Activated CD4-positive, alpha-beta memory T cell treated with anti-CD3 and anti-CD28 coated beads for 36 hours (primary cell): ENCODE measurements at regions not wholly inside any gene's neighbourhood (a gene's known extent, or its start where the extent isn't known, plus 50 kb on each side); places are given as distances from the start of the nearest gene placed in this dataset.

Experiments used
- CTCF ChIA-PET: fragments of 350-600 bp; sonication (Branson Sonifier 250); formaldehyde crosslinking; loops from one replicate; lab custom pipeline; 2021; ENCODE audit warnings: antibody characterized with exemption, inconsistent platforms; lab: Charles Lee
- POLR2A ChIA-PET: fragments of 350-600 bp; sonication (Branson Sonifier 250); formaldehyde crosslinking; loops from one replicate; lab custom pipeline; 2021; ENCODE audit warnings: antibody characterized with exemption; lab: Charles Lee
- DNase-seq: peaks from one replicate; pipeline ENCODE4 v3.0.0-alpha.2; 2020
- H3K27ac Mint-ChIP-seq: one replicate; pipeline ENCODE4 v1.8.0; 2021; ENCODE audit warnings: mixed read lengths
- H3K27me3 Mint-ChIP-seq: one replicate; pipeline ENCODE4 v1.8.0; 2021; ENCODE audit warnings: mixed read lengths
- H3K36me3 Mint-ChIP-seq: one replicate; pipeline ENCODE4 v1.8.0; 2021; ENCODE audit warnings: mixed read lengths
- H3K4me1 Mint-ChIP-seq: one replicate; pipeline ENCODE4 v1.8.0; 2021; ENCODE audit warnings: low read depth, mixed read lengths
- H3K4me3 Mint-ChIP-seq: one replicate; pipeline ENCODE4 v1.8.0; 2021; ENCODE audit warnings: mild to moderate bottlenecking, mixed read lengths
- H3K9me3 Mint-ChIP-seq: one replicate; pipeline ENCODE4 v1.8.0; 2021; ENCODE audit warnings: mixed read lengths
- intact Hi-C: fragments of 100-400 bp; cut with micrococcal nuclease; formaldehyde crosslinking; loops from one replicate; pipeline ENCODE4 v1.15.1; 2023

DNA sequence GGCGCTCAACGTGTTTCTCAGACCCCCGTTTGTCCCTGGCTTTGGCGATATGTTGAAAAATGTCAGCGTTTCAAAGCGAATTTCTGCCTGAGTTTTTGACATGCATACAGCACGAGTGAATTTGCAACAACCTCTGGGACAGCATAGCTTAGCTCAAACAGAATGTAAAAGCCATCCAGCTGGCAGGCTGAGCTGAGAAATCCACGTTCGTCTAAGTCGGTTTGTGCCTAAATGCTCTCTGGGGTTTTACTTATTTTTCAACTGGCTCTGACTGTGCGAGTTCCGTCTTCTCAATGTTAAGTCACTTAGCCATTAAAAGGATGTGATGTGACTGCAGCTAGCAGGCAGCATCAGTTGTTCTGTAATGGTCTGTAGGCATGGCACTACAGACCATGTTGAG is 243.5 kb upstream of the SLCO3A1 start:
- ChIA-PET POLR2A (no interaction called here), CTCF (no interaction called here)
- no peaks in the 10 kb centered on the region for H3K4me1 Mint-ChIP-seq
- DNase-seq: no peak
- H3K9me3 Mint-ChIP-seq: no peaks in the 10 kb centered on the region
- H3K36me3 Mint-ChIP-seq: no peaks in the 10 kb centered on the region
- H3K27me3 Mint-ChIP-seq: peaks cover 2% of the 10 kb centered on the region
- H3K27ac Mint-ChIP-seq: no peak overlapping the region
- intact Hi-C loops: no loop called here
- H3K4me3 Mint-ChIP-seq: no peak overlapping the region

DNA sequence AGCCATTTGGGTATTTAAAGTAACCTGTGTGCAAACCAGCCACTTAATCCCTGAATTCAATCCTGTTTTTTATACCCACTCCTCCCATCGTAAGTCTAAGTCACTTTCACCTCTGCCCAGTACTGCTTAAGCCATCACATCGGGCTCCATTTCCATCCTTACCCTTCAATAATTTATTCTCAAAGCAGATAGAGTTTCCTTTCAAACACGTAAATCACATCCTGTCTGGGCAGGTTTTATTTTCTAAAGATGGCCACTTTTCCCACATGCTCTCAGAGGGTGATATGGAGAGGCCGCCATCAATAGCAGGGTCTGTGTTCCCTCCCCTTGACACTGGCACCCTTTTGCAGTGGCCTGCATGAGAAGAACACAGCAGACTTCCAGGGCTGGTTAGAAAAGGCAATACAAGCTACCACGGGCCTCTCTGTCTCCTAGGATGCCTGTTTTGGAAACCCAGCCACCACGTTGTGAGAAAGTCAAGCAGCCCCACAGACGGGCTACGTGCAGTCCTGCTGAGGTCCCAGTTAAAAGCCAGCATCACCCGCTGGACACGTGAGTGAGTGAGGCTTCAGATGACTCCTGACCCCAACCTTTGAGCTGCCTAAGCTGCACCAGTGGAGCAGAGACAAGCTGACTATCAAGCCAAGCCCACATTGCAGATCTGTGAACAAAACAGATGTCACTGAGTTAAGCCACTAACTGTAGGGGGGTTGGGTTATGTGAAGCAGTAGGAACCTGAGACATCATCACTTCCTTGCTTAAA is 241.8 kb upstream of the SLCO3A1 start:
- Mint-ChIP-seq H3K4me1 (no peaks in the 10 kb centered on the region), H3K36me3 (no peaks in the 10 kb centered on the region), H3K27ac (no peak overlapping the region), H3K27me3 (peaks cover 4% of the 10 kb centered on the region), H3K9me3 (peaks cover 3% of the 10 kb centered on the region), H3K4me3 (no peak overlapping the region)
- POLR2A ChIA-PET: no interaction called here
- no peak for DNase-seq
- intact Hi-C loops: no loop called here
- CTCF ChIA-PET: no interaction called here

DNA sequence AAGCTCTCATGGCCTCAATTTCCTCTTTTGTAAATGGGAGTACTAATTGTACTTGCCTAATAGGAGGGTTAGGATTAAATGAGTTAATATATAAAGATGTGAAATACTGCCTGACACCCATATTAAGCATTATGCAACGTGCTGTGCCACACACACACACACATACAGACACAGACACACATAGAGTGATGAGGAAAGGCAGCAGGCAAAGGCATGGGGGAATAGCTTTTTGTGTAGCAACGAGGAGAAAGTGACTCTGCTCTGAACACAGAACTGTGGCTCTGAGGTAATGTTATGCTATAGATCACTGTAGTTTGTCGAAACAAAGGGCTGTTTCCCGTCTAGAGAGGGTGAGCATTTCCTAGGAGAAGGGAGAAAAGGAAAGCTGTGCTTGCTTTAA is 233.3 kb upstream of the SLCO3A1 start:
- intact Hi-C loops: no loop called here
- ChIA-PET CTCF (no interaction called here), POLR2A (interaction anchor here (0.7 kb wide), 1 partner anchor 59 kb away, joined by 3 read pairs; no protein-coding TSS in a partner anchor)
- Mint-ChIP-seq H3K4me1 (no peaks in the 10 kb centered on the region), H3K9me3 (peaks cover 13% of the 10 kb centered on the region), H3K4me3 (no peak overlapping the region), H3K27me3 (peaks cover 2% of the 10 kb centered on the region), H3K36me3 (no peaks in the 10 kb centered on the region), H3K27ac (no peak overlapping the region)
- DNase-seq: no peak

DNA sequence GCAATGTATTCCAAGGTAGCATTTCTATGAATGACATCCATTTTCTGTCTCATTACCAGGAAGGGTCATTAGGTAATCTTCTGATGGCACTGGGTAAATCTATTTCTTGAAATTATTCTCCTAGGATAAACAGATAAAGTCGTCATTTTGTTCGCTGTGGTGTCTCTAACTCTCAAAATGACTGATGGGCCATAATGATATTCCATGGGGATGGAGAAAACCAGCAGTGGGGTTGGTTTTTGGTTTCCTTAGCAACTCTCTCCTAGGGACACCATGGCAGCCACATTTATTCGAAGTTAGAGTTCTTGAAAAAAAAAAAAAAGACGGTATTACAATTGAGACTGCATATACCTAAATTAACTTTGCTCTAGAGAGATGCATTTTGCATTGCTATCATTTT is 231.3 kb upstream of the SLCO3A1 start:
- POLR2A ChIA-PET: no interaction called here
- intact Hi-C loops: no loop called here
- no peaks in the 10 kb centered on the region for H3K4me1 Mint-ChIP-seq
- DNase-seq: no peak
- H3K27ac Mint-ChIP-seq: no peak overlapping the region
- CTCF ChIA-PET: no interaction called here
- H3K9me3 Mint-ChIP-seq: peaks cover 9% of the 10 kb centered on the region
- H3K4me3 Mint-ChIP-seq: no peak overlapping the region
- no peaks in the 10 kb centered on the region for H3K27me3 Mint-ChIP-seq
- no peaks in the 10 kb centered on the region for H3K36me3 Mint-ChIP-seq

DNA sequence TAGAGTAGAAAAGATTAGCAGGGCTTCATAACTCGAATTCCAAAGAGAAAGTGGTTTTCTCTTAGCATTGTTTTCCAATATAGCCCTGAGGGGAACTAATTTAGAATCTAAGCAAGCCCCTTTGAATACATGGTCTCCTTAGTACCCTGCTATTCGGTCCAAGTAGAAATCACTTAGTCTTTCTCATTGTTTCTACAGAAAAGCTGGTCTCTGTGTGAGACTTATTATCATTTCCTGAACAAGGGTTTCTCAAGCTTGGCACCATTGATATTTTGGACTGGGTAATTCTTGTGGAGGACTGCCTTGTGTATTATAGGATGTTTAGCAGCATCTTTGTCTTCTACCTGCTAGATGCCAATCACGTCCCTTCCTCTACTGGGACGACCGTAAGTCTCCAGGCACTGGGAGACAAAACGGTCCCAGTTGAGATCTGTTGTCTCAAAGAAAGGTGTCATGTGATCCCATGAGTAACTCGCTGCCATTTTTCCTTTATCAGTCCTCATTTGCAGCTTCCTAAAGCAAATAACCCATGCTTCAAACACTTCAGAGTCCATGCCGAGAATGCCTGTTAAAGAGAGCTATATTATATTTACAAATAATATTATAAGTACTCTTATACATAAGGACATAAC is 230.7 kb upstream of the SLCO3A1 start:
- intact Hi-C loops: no loop called here
- H3K36me3 Mint-ChIP-seq: no peaks in the 10 kb centered on the region
- POLR2A ChIA-PET: no interaction called here

DNA sequence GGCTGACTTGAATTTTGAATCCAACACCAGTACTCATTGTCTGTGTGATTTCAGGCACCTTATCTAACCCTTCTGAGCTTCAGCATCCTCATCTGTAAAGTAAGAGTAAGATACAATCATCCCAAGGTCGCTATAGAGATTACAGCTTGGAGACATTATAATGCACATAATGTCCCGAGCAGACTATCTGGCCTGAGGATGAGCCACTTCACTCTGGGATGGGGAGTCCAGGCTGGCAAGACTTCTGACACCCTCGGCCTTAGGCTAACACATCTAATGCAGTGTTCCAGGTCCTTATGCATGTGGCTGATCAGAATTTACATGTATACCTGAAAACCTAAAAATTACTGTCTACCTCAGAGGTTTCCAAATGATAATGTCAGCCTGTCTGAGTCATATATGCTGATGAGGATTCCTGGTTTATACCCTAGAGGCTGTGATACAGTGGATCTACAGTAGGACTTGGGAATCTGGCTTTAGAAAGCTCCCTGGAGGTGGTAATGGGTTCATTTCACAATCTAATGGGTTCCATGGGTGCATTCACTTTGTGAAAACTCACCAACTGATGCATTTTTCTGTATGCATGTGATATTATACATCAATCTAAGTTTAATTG is 229.0 kb upstream of the SLCO3A1 start:
- intact Hi-C loops: no loop called here
- Mint-ChIP-seq H3K36me3 (no peaks in the 10 kb centered on the region), H3K27ac (no peak overlapping the region), H3K4me3 (no peak overlapping the region), H3K4me1 (no peaks in the 10 kb centered on the region), H3K9me3 (no peaks in the 10 kb centered on the region), H3K27me3 (no peaks in the 10 kb centered on the region)
- ChIA-PET CTCF (no interaction called here), POLR2A (no interaction called here)
- DNase-seq: no peak

More for the DNA sequence above, 230.7 kb upstream of the SLCO3A1 start:
- DNase-seq: no peak
- H3K27me3 Mint-ChIP-seq: no peaks in the 10 kb centered on the region
- H3K4me1 Mint-ChIP-seq: no peaks in the 10 kb centered on the region
- peaks cover 9% of the 10 kb centered on the region for H3K9me3 Mint-ChIP-seq
- H3K4me3 Mint-ChIP-seq: no peak overlapping the region
- CTCF ChIA-PET: no interaction called here
- no peak overlapping the region for H3K27ac Mint-ChIP-seq

DNA sequence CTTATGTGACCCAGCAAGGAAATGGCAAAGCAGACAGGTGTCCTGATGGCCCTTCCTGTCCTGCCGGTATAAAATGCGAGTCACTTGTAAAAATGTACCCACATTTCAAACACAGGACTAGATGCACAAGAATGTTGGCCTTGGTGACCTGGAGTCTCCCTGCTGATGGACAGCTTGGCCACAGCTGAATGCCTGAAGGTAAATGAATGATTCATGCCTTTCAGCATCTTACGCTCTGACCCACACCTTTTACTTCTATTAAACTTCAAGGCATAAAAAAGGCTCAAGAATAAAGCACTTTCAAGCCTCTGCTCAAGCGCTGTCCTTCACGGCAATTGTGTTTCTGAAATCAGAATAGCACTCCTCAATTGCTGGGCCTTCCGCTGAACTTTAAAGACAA is 228.0 kb upstream of the SLCO3A1 start:
- Mint-ChIP-seq H3K4me1 (no peaks in the 10 kb centered on the region), H3K27ac (no peak overlapping the region), H3K27me3 (no peaks in the 10 kb centered on the region), H3K36me3 (no peaks in the 10 kb centered on the region), H3K9me3 (no peaks in the 10 kb centered on the region), H3K4me3 (no peak overlapping the region)
- no peak for DNase-seq
- intact Hi-C loops: no loop called here
- POLR2A ChIA-PET: no interaction called here
- CTCF ChIA-PET: no interaction called here

DNA sequence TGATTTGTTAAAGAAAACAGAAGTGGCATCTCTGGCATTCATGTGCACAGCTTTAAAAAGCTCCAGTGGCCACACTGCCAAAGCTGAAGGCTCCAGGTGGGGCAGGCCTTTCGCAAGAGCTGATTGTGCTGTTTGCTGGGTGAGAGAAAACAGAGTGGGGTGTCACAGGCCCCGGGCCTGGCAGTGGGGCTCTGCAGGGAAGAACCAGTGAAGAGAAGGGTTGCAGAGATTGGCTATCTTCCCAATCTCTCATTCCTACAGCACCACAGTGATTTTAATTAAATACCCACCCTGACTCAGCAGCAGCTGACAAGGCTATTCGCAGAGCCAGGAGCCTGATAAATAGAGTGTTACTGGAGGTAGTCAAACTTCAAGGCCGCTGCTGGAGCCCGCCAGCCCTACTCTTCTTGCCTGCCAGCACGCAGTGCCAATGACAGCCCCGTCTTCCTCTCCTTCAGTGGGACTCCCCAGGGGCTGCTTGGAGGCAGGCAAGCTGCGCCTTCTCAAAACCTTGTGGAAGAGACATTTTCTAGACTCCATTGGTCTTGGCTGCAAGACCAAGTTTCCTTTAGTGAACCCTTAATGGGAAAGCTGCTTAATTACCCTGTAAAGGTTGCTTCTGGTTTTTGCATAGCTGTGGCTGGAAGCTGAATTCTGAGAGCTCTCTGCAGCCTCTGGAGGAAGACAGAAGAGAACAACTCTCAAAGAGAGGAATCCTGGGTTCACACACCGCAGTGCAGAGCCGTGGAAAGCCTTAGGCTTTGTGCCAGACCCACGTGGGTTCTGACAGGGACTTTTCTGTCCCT is 225.8 kb upstream of the SLCO3A1 start:
- Mint-ChIP-seq H3K27me3 (no peaks in the 10 kb centered on the region), H3K27ac (no peak overlapping the region), H3K4me1 (no peaks in the 10 kb centered on the region), H3K9me3 (no peaks in the 10 kb centered on the region), H3K4me3 (no peak overlapping the region), H3K36me3 (no peaks in the 10 kb centered on the region)
- intact Hi-C loops: no loop called here
- DNase-seq: no peak
- ChIA-PET CTCF (interaction anchor here (1.0 kb wide), 1 partner anchor 78 kb away, joined by 3 read pairs; no protein-coding TSS in a partner anchor), POLR2A (no interaction called here)

DNA sequence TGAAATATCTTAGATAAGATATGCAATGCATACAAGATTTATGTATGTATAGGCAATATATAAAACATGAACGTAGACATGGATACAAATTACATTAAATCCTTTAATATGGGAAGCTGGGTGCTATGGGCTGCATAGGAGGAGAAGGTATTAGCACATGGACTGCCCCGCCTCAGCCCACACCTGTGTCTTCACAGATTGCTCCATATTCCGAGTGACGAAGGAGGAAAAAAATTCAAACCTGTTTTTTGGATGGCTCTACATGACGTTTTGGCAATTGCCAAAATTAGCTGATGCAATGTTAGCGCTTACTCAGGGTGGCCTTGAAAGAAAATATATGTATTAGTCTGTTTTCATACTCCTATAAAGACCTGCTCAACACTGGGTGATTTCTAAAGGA is 223.4 kb upstream of the SLCO3A1 start:
- ChIA-PET POLR2A (no interaction called here), CTCF (no interaction called here)
- no peaks in the 10 kb centered on the region for H3K4me1 Mint-ChIP-seq
- intact Hi-C loops: no loop called here
- H3K36me3 Mint-ChIP-seq: no peaks in the 10 kb centered on the region
- H3K4me3 Mint-ChIP-seq: no peak overlapping the region
- H3K27me3 Mint-ChIP-seq: no peaks in the 10 kb centered on the region
- no peak overlapping the region for H3K27ac Mint-ChIP-seq
- no peak for DNase-seq
- H3K9me3 Mint-ChIP-seq: no peaks in the 10 kb centered on the region

DNA sequence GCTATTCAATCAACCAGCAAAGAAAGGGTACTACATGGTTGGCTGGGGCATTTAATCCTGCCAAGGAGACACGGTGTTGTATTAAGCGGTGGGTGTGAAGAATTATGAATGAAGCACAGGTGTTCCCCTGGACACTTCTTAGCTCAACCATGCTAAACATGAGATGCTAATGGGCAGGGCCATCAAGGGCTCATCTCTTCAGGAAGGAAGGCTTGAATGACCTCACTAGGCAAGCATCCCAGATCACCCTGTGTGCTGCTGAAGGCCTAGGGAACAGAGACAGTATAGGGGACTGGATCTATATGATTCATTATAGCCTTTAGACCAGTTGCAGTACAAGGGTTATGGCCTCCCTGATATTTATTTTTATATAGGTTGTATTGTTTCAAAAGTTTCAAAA is 221.3 kb upstream of the SLCO3A1 start:
- no peaks in the 10 kb centered on the region for H3K36me3 Mint-ChIP-seq
- DNase-seq: no peak
- no peak overlapping the region for H3K27ac Mint-ChIP-seq
- ChIA-PET POLR2A (no interaction called here), CTCF (no interaction called here)
- no peaks in the 10 kb centered on the region for H3K27me3 Mint-ChIP-seq
- H3K9me3 Mint-ChIP-seq: no peaks in the 10 kb centered on the region
- no peaks in the 10 kb centered on the region for H3K4me1 Mint-ChIP-seq
- H3K4me3 Mint-ChIP-seq: no peak overlapping the region
- intact Hi-C loops: no loop called here

DNA sequence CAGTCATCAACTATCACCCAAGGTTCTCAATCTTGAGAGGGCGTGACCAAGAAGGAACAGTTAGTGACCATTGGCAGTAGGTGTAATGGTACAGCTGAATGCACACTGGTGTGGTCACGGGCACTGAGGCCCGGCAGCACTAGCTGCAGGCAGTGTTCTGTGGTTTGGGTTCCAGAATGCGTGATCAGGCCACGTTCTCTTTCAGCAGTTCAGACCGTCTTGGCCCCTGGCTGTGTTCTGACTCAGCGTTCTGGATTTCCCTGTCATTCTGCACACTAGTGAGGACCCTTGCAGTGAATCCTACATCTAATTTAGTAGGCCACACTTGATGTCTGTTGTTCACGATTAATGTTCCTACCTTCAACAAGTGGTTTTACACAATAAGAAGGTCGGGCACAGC is 220.5 kb upstream of the SLCO3A1 start:
- Mint-ChIP-seq H3K27ac (no peak overlapping the region), H3K4me3 (no peak overlapping the region), H3K27me3 (peaks cover 4% of the 10 kb centered on the region), H3K4me1 (no peaks in the 10 kb centered on the region), H3K36me3 (no peaks in the 10 kb centered on the region), H3K9me3 (peaks cover 4% of the 10 kb centered on the region)
- intact Hi-C loops: no loop called here
- CTCF ChIA-PET: interaction anchor here (0.9 kb wide), 1 partner anchor 73 kb away, joined by 3 read pairs; no protein-coding TSS in a partner anchor
- POLR2A ChIA-PET: no interaction called here
- no peak for DNase-seq

DNA sequence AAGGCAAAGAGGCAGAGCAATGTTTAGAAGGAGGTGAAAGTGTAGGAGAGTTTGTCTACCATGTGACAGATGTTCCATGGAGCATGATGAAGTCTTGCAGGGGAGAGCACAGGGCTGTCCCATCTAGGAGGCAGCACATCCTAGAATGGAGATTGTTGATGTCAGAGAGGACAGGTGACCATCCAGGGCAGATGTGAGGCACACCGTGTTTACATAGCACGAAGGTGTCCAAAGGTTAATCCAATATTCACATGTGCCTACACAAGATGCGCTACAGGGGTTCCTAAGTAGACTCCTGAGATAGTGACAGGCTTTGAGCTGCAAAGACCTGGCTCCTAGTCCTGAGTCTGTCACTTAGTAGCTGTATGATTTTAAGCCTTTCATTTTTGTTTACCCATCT is 219.3 kb upstream of the SLCO3A1 start:
- H3K27ac Mint-ChIP-seq: no peak overlapping the region
- H3K9me3 Mint-ChIP-seq: peaks cover 4% of the 10 kb centered on the region
- no peaks in the 10 kb centered on the region for H3K36me3 Mint-ChIP-seq
- DNase-seq: no peak
- intact Hi-C loops: no loop called here
- CTCF ChIA-PET: no interaction called here
- H3K4me3 Mint-ChIP-seq: no peak overlapping the region
- H3K27me3 Mint-ChIP-seq: peaks cover 4% of the 10 kb centered on the region
- H3K4me1 Mint-ChIP-seq: no peaks in the 10 kb centered on the region
- POLR2A ChIA-PET: no interaction called here
